NCI-H2227 (cell line): ENCODE measurements at regions not wholly inside any gene's neighbourhood (a gene's known extent, or its start where the extent isn't known, plus 50 kb on each side); places are given as distances from the start of the nearest gene placed in this dataset.
"Not testable (repeated sequence)": the region's sequence is repeated elsewhere in the genome, so short reads cannot be mapped to it uniquely, and the experiment has no call there.

Source experiments
- DNase-seq: peaks from one replicate; lab custom pipeline; 2025; ENCODE audit not compliant: unreplicated experiment; lab: John Stamatoyannopoulos, UW

DNA sequence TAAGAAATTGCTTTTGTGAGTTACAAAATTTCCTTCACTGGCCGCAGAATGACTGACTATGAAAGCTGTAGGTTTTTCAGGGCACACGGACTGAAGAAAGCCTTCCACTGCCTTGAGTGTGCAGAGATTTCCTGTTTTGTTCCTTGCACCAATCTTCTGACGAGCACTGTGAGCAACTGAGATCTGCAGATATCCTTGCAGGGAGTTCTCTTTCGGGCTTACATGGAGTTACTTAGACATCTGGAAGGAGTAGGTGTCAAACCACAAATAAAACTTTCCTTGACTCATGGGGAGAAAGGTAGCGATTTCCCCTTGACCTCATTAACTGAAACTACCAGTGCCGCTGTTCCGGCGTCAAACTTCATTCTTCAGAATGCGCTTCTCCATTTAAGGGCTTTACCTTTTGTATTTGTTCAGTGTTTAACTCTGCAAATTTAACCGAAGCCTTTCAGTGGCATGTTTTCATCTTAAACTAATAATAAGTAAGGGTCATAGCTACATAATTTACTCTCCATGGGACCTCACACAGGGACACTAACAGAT lies 1175.3 kb downstream of the GATA3 start:
- DNase-seq = no peak

DNA sequence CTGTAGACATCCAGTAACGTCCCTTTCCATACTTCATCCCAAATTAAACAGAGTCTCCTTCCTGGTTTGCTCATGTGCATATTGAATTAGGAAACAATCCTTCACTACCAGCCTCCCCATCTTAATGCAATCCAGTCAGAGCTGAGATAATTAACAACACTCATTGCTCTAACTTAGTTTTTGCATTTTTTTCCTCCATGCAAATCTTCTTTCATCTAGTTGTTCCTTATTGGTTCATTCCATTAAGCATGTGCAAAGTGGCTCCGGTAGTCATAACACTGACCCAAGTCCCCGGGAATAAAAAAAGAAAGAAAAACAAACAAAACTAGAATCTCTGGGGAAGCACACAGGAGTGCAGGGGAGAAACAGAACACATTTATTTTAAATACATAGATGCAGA lies 1176.1 kb downstream of the GATA3 start:
- no peak for DNase-seq

DNA sequence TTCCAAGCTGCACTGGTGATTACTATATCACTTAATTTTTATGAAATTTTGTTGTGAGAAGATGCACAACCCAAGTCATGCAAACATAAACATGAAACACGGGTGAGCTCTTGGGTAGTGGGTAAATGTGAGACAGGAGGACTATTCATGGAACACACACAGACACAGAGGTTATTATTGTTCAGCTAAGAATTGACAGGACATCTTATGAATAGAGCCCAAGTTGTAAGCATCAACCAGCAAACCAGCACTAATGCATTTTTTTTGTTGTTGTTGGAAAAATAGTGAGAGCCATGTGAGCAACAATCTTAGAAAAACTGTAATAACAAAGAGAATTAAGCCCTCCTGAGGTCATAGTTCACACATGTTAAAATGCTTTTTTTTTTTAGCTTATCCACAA lies 1179.7 kb downstream of the GATA3 start:
- no peak for DNase-seq

DNA sequence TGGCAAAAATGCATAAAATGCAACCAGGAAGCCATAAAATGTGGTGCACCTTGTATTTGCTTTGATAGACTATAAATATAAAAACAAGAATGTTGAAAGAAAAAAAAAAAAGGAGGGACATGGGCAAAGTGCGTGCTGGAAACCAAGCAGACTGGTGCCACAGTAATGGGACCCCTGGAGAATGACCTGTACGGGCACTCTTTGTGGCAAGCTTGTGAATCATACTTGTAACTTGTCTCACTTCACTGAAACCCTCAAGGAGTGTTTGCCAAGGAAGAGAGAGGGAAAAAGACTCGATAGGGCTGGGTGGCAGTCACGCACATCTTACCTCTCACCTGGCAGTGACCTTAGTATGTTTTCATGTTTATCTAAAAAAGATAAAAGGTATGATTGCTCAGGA lies 1183.6 kb downstream of the GATA3 start:
- no peak for DNase-seq

DNA sequence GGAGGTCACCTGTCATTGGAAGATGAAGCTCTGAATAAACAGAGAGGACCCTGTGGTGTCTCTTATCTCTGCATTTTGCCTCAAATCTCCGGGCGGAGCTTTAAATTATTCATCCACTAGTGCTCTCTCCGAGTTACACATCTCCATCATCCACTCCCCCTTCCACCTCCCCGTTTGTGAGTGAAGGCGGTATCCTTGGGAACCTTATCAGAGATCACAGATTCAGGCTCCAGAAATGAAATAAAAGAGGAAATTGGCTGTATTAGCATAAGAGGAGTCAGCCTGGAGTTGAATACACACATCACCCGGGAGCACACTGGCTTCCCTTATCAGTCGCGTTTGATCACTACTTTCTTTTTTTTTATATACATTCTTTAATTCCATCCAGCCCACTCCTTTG lies 1184.8 kb downstream of the GATA3 start:
- no peak for DNase-seq

DNA sequence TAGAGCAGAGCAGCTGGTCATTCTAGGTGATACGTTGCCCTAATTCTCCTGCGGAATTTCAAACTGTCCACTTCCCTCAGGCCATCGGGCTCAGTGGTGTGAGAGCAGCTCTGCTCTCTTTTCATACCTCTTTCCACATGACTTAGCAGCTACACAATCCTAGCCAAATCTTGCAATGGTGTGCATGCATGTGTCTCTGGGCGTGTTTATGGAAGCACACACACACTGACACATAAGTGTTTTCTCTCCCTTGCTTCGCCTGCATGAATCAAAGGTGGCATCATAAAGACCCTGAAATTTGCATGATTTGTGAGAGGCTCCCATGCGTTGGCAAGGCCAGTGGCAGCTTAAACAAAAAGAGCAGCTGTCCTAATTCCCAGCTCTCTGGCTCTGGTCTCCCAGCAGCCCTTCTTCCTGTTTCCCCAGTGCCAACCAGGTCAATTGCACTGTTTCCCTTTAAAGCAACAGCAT lies 1189.5 kb downstream of the GATA3 start:
- DNase-seq = no peak

DNA sequence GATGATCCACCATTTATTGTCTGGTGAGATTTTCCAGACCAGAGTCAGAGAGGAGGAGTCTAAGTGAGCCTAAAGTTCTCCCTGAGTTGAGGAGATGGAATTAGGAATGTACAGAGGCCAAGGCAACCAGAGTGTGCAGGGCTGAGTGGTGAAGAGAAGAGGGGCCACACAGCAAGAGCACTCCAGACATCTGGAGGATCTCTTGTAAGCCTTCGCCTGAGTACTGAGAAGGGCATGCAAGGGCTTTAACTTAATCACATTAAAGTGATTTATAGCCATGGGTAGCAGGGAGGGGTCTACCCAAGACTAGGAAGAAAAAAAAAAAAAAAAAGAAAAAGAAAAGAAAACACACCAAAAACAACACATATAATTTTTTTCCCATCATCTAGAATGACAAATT lies 1190.4 kb downstream of the GATA3 start:
- DNase-seq = no peak

DNA sequence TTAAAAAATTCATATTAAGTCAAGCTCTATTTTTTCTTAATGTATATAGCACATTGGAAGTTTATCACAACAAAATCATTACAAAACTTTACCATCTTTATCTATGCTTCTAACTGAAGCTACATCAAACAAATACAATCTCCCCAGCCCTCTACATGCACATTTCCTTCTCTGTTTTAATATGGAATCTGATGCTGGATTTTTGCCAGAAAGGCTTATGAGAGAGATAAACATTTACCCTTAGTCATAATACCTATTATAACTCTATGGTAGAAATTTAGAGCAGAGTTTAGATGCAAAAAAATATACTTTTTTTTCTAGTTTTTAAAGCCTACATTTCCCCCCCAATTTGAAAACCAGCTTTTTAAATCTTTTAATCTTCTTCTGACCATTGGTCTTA lies 1198.6 kb downstream of the GATA3 start:
- no peak for DNase-seq

DNA sequence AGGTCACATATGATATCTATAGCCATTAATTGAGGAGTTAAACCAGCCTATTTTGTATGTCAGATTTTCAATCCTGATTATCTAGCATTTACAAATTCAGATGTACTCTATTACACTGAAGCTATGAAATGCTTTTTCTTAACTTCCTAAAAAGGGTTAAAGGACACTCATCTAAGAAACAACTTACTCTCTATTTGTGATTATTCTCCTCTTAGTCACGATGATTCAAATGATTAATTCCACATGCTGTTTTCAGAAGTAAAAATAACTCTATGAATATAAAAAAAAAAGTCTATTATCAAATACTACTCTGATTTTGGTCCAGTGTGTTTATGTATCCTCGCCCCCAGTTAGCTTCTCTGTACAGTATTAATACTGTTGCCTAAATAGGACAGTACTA lies 1199.9 kb downstream of the GATA3 start:
- DNase-seq = no peak

DNA sequence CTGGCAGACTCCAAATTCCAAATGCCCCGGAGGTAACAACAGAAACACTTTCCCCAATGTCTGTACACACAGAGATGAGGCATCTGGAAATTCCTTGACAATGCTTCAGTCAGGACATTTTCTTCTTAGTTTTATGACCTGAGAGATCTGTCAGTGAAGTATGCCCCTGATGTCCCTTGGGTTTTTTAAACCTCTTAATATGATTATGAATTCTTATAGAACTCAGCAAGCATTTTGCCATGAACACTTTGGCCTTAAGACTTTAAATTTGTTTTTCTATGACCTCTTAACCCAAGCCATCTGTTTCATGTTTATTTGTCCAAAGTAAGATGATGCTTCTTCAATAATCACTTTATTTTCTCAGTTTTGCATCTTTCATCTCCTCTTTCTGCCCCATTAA lies 1206.2 kb downstream of the GATA3 start:
- no peak for DNase-seq

DNA sequence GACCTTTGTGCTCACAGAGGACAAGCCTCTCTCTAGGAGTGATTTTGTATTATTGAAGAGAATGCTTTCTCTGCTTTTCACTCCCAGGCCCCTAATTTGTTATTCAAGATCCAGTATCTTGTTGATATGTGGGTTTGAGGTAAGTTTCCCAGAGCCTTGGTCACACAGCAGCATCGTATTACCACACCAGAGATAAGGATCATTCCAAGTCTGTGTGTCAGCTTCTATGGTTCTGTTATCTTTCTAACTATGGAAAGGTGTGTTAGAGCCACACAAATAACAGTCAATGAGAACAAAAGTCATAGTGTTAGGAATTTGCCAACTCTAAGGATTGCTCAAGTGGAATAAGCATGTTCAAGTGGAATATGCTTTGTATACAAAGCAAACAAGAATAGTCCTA lies 1208.3 kb downstream of the GATA3 start:
- DNase-seq = no peak

DNA sequence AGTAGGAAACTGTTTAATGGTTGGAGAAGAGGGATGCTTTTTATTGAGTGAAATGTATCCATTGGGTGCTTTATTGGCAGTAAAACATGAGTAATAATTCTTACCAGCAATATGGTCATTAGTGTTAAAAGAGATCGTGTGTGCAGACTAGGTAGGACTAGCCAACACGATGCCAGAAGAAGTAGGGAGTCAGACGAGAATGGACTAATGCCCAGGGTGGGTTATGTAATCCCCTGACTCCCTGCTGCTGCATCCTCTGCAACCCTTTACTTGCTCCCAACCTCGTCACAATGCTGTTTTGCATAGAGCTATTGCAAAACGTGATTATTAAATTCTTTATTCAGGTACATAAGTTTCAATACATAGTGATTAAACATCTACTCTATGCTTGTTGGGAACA lies 1213.7 kb downstream of the GATA3 start:
- DNase-seq = no peak

DNA sequence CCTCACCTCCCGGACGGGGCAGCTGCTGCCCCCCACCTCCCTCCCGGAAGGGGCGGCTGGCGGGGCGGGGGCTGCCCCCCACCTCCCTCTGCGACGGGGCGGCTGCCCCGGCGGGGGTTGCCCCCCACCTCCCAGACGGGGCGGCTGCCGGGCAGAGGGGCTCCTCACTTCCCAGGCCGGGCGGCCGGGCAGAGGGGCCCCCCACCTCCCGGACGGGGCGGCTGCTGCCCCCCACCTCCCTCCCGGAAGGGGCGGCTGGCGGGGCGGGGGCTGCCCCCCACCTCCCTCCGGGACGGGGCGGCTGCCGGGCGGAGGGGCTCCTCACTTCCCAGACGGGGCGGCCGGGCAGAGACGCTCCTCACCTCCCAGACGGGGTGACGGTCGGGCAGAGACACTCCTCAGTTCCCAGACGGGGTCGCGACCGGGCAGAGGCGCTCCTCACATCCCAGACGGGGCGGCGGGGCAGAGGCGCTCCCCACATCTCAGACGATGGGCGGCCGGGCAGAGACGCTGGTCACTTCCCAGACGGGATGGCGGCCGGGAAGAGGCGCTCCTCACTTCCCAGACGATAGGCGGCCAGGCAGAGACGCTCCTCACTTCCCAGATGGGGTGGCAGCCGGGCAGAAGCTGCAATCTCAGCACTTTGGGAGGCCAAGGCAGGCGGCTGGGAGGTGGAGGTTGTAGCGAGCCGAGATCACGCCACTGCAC lies 1218.8 kb downstream of the GATA3 start:
- DNase-seq = not testable (repeated sequence)

DNA sequence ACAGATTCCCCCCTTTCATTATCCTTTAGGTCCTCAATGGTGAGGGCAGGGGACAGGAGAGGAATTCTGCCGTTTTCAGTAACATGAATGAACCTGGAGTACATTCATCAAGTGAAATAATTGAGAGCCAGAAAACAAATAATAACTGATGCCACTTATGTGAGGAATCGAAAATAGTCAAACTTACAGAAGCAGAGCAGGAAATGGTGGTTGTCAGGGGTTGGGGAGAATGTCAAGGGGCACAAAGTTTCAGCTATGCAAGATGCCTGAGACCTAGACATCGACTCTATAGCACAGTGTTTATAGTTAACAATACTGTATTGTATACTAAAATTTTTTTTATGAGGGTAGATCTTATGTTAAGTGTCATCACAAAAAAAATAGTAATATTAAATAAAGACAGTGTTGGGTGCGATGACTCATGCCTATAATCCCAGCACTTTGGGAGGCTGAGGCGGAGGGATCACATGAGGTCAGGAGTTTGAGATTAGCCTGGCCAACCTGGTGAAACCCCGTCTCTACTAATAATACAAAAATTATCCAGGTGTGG lies 1219.8 kb downstream of the GATA3 start:
- no peak for DNase-seq

DNA sequence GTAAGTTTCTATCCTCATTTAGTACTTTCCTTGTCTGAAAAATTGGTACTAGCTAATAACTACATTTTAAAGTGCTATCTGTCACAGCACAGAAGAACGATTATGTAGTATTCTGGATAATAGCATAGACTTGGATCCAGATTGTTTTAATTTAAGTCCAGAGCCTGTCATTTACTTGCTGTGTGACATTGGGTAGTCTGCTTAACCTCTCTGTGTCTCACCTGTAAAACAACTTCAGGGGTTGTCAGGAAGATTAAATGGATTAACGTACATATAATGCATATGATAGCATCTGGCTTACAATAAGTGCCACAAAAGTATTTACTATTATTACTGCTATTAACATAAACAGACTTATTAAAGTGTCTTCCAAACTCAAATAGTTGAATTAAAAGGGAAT lies 1221.4 kb downstream of the GATA3 start:
- no peak for DNase-seq

DNA sequence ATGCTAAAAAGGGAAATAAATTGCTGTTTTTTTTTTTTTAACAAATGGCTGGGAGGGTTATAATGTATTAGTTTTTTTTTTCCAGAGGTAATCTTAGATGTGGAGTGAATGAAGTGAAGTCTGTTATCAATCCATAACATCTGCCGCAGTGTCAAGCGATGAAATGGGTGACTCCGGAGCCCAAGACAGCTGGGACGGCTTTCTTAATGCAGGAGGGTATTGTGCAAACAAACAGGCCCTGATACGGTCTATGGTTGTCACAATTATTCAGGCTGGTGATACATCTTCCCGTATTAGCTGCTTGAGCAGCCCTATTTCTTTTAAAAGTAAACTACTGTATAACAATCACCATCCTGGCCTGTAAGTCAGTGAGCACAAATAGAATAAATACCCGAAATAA lies 1231.2 kb downstream of the GATA3 start:
- no peak for DNase-seq

DNA sequence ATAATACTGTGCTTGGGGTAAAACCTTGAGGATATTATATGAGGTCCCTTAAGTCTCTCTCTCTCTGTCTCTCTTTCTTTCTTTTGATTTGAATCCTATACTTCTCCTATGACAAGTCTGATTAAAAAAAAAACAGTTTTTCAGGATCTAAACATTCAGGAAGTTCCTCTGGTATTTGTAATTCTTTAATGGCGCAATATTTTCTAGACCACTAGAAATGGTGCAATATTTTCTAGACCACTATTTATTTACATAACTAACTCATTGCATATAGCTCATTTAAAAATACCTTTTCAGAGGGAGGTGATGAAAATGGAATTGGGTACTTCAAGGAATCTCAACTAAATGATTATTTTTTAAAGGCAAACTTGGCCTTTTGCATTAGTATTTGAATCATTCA lies 1235.3 kb downstream of the GATA3 start:
- no peak for DNase-seq

DNA sequence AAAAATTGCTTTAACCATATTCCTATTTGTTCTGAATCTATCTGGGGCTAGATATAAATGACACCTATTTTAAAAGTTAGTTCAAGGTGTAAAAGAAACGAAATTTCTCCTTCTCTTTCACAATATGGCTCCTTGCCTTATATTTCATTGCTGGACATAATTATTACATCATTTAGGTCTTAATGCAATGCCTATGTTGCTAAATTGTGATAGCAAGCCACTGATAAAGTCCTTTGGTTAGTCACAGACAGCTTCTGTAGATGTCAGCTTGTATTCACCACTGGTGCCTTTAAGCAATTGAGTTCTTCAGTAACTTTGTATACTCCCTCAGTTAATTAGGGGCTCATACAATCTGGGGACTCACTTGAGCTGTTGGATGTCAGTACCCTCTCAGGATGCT lies 1236.6 kb downstream of the GATA3 start:
- no peak for DNase-seq

DNA sequence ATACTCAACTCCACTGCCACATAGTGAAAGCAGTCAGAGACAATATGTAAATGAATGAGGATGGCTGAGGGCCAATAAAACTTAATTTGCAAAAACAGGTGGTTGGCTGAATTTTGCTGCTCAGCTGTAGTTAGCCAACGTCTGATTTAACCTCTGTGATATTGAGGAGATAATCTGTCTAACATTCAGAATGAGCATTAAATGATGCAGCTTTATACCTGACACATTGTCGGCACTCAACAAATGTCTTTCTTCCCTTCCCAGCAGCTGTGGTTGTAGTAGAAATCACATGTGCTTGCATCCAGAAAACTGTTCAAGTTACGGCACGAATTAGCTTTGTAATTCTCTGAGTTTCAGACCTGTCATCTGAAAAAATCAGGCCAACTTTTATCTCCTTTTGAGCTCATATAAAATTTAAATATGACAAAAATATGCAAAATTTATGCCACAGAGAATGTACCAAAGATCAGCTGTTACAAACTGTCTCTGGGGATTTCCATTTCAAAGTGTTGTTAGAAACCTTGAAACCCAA lies 1239.7 kb downstream of the GATA3 start:
- DNase-seq = no peak

DNA sequence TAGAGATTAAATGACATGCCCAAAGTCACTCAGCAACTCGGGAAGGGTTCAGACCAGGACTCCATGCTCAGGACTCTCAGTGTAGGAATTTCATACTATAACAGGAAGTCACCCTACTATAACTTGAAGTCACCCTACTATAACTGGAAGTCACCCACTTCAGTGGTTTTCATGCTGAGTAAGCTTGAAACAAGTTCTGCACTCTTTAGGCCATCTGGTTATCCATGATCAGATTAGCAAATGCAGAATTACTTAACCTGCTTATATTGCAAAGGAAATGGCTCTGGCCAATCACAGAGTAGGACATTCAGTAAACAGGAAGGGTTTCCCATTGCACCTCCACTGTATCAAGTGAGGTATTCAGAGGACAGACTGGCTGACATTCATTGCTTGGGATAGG lies 1240.4 kb downstream of the GATA3 start:
- no peak for DNase-seq

DNA sequence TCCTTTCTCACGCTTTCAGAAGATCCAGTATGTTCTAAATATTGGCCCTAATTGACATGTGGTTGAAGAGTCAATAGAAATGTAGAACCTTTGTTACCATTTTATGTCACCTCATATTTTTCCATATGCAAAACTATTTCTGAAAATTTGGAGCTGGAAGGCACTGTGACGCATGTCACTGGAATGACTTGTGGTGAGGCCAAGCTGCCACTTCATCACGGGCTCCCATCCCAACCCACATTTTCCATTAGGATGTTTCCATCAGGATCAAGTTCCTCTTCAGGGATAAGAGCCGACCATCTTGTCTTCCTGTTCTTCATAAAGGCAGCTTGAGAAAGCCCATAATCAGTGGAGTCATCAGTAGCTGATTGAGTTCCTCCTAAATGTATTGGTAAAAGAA lies 1241.7 kb downstream of the GATA3 start:
- DNase-seq = no peak

DNA sequence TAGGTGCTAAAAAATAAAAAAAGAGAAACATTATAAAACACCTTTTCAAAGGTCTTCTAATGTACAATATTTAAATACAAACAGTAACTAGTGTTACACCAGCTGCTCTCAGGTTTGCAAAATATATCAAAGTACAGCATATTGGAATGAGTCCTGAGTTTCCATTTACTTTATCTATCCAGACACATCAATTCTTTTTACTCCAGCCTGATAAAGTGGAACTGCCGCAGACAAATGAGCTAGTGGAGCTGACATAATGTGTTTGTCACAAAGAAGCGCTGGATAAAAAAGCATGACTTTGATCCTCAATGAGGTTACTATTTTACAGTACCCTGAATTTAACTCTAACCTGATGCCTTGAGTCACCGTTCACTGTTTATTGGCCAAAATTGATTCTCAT lies 1243.1 kb downstream of the GATA3 start:
- no peak for DNase-seq

DNA sequence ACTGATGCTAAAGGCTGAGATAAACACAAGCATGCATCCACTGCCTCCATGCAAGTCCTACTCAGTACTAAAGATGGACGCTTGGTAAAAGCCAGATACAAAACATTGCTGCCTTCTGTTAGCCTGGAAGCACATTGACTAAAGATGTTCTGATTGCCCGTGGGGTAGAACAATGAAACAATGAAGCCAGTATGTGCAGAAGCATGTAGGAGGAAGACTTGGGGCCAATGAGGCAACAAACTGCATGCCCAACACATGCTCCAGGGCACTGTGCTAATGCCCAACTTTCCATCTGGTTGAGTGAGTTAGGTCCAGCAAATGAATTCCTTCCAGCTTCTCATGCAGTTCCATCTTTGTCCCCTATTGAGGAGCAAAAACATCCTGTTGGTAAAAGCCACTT lies 1245.5 kb downstream of the GATA3 start:
- no peak for DNase-seq
